GM18907 (cell line): ENCODE measurements at regions not wholly inside any gene's neighbourhood (a gene's known extent, or its start where the extent isn't known, plus 50 kb on each side); places are given as distances from the start of the nearest gene placed in this dataset.

Experiments used
- ATAC-seq: cut with Tn5 transposase; IDR thresholded peaks from one replicate; pipeline ENCODE4 v1.9.1; 2021; ENCODE audit warnings: mild to moderate bottlenecking, moderate library complexity; ENCODE audit not compliant: unreplicated experiment

- peak; percentile 96 for ATAC-seq
Measured at GRCh38 chr11:131186629-131187101, 183.8 kb upstream of the NTM start.

DNA sequence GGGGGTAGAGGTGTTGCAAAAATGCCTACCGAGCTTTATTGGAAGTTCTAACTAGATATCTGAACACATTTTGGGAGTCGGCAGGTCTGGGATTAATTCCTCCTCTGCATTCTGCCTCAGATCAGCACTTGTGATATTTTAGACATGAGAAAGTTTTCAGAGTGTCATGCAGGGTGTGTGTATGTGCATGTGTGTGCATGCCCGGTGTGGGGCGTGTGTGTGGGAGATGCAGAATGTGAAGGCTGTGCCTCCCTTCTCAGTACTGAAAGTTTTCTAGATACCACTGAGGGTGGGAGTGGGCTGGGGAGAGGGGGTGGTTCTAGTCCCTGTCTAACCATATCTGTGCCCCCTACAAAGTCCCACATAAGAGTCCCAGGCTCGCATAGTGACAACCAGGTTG is 180.0 kb upstream of the NTM start:
- ATAC-seq: no peak

DNA sequence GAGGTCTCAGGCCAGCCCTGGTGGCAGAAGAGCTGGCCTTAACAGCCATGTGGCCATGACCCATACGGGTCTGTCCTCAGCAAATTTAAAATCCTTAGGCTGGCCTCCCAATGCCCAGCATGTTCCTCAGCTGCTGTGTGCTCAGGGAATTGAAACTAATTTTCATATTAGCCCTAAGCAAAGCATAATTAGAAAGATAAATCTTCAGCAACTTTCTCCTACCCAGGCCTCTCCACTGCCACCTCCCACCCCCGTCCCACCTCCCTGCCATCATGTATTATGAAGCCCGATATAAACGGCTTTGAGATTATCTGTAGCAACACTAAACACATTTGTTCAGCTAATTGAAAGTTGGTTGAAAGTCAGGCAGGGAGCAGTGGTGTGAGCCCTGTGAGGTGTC is 178.8 kb upstream of the NTM start:
- no peak for ATAC-seq

DNA sequence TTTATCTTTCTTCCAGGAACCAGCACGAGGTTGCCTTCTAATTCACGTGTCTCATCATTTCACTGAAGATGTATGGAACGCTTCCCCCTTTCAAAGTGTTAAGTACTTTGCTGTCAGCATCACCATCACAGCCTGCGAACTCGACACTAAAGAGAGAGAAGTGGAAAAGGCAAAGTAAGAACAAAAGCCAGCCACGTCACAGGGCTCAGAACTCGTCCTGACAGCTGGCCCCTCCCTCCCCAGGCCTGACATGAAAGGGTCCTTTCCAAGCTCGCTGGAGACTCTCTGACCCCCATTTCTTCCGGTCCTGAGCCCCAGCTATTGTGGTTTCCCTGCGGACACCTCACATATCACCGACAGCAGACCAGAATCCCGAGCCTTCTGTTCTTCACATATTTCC is 177.8 kb upstream of the NTM start:
- ATAC-seq: no peak

DNA sequence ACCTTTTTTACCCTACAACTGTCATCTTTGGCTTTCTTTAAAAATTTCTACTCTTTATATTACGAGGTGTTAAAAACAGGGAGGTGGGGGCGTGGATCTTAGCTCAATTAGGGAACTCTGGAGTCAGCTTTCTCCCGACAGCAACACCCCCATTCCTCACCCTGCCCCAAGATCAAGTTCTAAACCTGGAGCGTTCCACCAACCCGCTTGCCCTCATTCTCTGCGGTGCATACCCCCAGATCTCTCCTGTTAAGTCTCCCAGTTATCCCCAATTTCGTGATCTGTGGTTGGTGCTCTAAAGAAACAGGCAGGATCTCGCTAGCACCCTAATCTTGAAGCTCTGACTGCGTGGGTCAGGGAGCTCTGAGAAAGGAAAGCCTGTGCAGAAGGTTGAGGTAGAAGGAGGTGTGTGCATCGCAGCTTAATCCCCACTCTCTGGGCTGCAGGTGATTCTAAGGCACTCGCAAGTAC is 177.3 kb upstream of the NTM start:
- ATAC-seq: no peak

DNA sequence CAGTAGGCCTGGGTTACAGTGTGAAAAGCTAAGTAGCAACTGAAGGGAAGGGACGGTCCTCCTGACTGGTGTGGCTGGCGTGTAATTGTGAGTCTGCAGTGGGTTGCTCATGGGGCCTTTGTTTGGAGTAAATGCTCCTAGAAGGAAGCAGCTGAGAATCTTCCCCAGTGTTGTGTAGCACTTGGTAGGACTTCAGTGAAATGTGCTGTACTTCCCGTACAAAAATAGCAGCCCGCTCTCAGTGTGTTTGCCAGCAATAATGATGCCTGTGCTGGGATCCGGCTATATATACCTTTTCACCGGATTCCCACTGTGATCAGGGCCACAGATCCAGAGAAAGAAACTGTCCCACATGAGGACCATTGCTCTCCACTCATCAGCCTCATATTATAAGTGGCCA is 175.7 kb upstream of the NTM start:
- no peak for ATAC-seq

- ATAC-seq: no peak
Measured at GRCh38 chr11:131195661-131196517, 174.5 kb upstream of the NTM start.

DNA sequence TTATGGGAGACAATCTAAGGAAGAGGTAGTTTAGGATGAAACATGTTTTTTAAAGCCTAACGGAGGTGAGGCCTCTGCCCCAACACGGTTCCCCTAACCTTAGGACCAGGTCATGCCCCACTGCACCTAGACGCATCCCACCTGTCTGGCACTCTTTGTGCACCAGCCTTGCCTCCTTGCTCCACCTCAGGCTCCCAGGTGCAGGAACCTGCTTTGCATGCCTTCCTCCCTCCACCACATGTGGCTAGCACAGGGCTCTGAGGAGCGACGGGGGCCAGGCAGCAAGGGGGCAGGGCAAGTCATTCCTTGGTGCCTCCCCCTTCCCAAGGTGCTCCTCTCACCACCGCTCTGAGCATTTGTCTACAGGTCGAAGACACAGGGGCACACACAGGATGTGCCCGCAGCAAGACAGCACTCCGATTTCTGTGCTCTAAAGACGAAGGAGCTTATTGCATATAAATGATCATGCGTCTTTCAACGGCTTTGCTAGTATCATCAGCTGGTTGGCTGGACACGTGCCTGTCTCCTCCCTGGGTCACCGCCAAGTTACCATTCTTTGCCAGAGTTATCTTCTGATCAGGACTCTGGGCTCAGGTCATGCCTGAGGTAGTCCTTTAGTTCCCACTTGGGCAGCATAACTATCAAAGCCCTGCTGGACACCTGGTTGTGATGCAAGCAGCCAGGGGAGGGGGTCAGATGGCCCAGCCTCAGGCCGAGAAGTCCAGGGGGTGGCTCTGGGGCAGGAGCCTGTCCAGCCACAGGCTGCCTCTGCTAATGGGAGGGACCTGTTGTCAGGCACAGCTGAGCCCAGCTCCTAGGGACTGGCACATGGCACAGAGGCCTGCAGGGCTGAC is 172.0 kb upstream of the NTM start:
- no peak for ATAC-seq

GRCh38 chr11:131199015-131199280 is 171.5 kb upstream of the NTM start:
- no peak for ATAC-seq

DNA sequence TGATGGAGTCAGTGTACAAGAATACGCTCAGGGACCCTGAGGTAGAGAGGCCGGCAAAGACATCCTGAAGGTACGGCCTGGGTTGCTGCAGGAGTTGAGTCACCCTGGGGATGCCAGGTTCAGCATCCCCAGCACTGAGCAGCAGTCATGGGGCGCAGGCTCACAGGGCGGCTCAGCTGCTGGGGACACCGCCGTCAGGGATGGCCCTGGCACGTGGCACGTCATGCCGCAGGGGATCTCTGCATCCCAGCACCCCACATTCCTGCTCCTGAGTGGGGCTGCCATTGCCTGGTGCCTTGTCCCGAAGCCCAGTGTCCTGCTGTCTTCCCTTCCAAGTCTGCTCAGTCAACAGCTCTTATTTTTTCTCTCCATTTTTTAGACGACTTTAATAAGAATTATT is 168.7 kb upstream of the NTM start:
- ATAC-seq: no peak

- ATAC-seq: no peak
Measured at GRCh38 chr11:131203040-131203439, 167.4 kb upstream of the NTM start.

- ATAC-seq: no peak
Measured at GRCh38 chr11:131204282-131204681, 166.1 kb upstream of the NTM start.

GRCh38 chr11:131204765-131205380 is 165.5 kb upstream of the NTM start:
- no peak for ATAC-seq

GRCh38 chr11:131206671-131207070 is 163.7 kb upstream of the NTM start:
- ATAC-seq: no peak

- no peak for ATAC-seq
Measured at GRCh38 chr11:131207901-131208300, 162.5 kb upstream of the NTM start.

DNA sequence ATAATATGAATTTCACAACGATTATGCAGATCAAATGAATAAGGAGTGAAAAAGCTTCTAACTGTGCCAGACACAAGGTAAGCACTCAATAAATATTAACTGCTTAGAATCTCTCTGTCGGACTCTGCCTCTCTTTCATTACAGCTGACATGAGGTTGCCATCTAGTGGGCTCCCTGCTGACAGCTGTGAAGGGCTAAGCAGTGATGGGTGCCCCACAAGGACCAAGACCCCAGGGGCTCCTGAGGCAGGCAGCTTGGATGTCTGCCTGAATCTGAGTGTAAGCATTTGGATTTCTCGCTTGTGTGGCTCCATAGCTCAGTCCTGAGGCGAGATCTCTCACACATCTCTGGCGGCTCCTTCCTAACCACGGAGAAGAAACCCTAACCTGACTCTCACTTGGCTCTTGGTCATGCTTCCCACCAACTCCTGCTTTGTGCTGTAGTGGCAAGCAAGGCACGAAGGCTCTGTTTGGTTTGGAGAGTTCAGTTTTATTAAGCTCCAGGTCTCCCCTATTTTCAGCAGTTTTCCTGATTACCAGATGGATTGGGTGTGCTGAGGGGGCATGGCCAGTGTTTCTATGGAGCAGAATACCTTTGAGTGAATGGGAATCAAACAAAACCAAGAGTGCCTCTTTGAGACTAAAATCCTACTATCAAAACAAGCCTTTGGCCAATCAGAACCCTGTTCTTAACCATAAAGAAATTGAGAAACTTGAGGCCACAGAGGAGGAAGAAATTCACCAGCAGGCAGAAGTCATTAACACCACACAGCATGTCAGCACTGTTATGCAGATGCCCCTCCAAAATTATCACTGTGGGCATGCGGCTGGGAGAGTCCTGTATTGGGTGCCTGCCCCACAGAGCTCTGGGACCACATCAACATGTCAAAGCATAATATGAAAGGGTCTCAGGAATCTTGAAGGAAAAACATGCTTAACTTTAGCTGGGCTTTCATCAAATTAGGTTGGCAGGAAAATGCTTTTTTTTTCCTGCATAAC is 152.8 kb upstream of the NTM start:
- no peak for ATAC-seq

DNA sequence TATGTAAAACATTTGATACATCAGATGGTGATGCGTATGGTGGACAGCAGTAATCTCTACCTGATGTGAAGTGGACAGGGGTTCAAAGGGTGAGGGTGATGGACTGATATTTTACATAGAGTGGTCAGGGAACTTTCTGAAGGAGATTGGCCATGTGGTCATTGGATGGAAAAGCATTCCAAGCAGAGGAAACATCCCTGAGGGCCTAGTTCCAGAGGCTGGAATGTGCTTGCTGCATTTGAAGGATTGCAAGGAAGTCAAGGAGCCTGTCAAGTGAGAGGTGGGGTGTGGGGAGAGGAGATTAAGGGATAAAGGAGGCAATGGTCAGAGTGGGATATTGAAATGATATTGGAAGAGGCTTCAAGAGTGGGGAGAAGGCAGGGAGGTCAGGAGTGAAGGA is 151.9 kb upstream of the NTM start:
- no peak for ATAC-seq

GRCh38 chr11:131219646-131220045 is 150.8 kb upstream of the NTM start:
- ATAC-seq: no peak

DNA sequence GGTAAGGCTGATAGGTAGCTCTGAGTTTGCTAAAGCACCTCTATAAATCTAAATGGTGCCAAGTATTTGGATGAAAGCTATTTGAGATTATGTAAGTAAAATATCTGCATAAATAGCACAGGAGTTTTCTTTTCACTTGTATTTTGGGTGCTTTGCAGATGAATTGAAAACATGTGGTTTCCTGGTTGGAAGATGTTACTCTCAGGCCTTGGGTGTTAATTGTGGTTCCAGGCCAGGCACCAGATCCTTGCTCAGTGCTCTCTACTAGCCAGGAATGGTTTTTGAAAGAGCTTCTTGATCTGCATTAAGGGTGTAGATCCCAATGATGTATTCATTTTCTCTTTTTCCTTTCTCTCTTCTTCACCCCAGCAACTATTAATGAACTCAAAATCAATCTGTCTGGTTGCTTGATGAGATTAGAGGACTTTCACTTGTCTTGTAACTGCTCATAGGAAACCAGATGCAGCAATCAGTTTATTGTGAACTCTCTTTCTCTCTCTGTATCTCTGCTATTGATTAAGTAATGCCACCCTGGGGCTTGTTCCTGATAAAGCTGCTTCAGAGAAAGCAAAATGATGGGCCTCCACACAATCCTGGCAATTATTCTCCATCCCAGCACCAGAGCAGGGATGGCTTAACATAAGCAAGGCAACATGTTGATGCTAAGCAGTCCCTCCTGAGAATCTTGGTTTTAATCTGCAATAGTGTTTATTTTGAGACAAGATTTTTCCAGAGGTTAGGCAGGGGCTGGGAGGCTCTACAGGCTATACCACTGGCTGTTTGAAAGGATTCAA is 147.0 kb upstream of the NTM start:
- no peak for ATAC-seq

- ATAC-seq: no peak
Measured at GRCh38 chr11:131228378-131228777, 142.0 kb upstream of the NTM start.
